H1 (cell line): ENCODE measurements at regions not wholly inside any gene's neighbourhood (a gene's known extent, or its start where the extent isn't known, plus 50 kb on each side); places are given as distances from the start of the nearest gene placed in this dataset.

Source experiments
- HDAC6 ChIP-seq: IDR thresholded peaks from one replicate; pipeline ENCODE4 v1.7.1; 2012; ENCODE audit warnings: low read depth, mild to moderate bottlenecking, inconsistent platforms, low read length, moderate library complexity
- SAP30 ChIP-seq: fragments of 300-600 bp; sonication (generic); IDR thresholded peaks from 2 replicates; pipeline ENCODE4 v1.7.1; 2012; ENCODE audit warnings: low read length, moderate library complexity, mild to moderate bottlenecking, inconsistent platforms; ENCODE audit not compliant: insufficient read depth, insufficient replicate concordance
- TF ChIP-seq, protein P1 (sequence below): fragments of 300-600 bp; sonication (generic); IDR thresholded peaks from 2 replicates; pipeline ENCODE4 v1.7.1; 2012; ENCODE audit warnings: low read length, moderate library complexity, mild to moderate bottlenecking, inconsistent platforms; ENCODE audit not compliant: insufficient replicate concordance

DNA sequence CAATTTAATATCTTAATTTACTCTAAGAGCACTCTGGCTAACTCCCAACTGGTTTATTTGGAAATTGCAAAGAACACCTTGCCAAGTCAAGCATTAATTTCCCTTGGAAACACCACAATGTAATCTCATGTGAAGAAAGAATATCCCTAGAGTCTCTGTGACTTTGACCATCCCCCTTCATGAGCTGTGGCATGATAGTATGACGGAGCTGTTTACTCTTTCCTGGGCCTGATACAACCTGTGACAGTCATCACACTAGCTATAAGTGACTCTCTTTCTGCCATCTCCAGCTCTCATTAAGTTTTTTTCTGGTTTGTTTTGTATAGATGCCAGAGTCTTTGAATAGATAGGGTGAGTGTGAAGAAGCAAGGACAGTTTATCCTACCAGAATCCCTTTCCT is 470.3 kb upstream of the JARID2 start (continued):
- TF ChIP-seq, protein P1, sequence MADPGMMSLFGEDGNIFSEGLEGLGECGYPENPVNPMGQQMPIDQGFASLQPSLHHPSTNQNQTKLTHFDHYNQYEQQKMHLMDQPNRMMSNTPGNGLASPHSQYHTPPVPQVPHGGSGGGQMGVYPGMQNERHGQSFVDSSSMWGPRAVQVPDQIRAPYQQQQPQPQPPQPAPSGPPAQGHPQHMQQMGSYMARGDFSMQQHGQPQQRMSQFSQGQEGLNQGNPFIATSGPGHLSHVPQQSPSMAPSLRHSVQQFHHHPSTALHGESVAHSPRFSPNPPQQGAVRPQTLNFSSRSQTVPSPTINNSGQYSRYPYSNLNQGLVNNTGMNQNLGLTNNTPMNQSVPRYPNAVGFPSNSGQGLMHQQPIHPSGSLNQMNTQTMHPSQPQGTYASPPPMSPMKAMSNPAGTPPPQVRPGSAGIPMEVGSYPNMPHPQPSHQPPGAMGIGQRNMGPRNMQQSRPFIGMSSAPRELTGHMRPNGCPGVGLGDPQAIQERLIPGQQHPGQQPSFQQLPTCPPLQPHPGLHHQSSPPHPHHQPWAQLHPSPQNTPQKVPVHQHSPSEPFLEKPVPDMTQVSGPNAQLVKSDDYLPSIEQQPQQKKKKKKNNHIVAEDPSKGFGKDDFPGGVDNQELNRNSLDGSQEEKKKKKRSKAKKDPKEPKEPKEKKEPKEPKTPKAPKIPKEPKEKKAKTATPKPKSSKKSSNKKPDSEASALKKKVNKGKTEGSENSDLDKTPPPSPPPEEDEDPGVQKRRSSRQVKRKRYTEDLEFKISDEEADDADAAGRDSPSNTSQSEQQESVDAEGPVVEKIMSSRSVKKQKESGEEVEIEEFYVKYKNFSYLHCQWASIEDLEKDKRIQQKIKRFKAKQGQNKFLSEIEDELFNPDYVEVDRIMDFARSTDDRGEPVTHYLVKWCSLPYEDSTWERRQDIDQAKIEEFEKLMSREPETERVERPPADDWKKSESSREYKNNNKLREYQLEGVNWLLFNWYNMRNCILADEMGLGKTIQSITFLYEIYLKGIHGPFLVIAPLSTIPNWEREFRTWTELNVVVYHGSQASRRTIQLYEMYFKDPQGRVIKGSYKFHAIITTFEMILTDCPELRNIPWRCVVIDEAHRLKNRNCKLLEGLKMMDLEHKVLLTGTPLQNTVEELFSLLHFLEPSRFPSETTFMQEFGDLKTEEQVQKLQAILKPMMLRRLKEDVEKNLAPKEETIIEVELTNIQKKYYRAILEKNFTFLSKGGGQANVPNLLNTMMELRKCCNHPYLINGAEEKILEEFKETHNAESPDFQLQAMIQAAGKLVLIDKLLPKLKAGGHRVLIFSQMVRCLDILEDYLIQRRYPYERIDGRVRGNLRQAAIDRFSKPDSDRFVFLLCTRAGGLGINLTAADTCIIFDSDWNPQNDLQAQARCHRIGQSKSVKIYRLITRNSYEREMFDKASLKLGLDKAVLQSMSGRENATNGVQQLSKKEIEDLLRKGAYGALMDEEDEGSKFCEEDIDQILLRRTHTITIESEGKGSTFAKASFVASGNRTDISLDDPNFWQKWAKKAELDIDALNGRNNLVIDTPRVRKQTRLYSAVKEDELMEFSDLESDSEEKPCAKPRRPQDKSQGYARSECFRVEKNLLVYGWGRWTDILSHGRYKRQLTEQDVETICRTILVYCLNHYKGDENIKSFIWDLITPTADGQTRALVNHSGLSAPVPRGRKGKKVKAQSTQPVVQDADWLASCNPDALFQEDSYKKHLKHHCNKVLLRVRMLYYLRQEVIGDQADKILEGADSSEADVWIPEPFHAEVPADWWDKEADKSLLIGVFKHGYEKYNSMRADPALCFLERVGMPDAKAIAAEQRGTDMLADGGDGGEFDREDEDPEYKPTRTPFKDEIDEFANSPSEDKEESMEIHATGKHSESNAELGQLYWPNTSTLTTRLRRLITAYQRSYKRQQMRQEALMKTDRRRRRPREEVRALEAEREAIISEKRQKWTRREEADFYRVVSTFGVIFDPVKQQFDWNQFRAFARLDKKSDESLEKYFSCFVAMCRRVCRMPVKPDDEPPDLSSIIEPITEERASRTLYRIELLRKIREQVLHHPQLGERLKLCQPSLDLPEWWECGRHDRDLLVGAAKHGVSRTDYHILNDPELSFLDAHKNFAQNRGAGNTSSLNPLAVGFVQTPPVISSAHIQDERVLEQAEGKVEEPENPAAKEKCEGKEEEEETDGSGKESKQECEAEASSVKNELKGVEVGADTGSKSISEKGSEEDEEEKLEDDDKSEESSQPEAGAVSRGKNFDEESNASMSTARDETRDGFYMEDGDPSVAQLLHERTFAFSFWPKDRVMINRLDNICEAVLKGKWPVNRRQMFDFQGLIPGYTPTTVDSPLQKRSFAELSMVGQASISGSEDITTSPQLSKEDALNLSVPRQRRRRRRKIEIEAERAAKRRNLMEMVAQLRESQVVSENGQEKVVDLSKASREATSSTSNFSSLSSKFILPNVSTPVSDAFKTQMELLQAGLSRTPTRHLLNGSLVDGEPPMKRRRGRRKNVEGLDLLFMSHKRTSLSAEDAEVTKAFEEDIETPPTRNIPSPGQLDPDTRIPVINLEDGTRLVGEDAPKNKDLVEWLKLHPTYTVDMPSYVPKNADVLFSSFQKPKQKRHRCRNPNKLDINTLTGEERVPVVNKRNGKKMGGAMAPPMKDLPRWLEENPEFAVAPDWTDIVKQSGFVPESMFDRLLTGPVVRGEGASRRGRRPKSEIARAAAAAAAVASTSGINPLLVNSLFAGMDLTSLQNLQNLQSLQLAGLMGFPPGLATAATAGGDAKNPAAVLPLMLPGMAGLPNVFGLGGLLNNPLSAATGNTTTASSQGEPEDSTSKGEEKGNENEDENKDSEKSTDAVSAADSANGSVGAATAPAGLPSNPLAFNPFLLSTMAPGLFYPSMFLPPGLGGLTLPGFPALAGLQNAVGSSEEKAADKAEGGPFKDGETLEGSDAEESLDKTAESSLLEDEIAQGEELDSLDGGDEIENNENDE: no peak
- TF ChIP-seq SAP30: no peak
- TF ChIP-seq HDAC6: no peak
